AG10803 (cell line): ENCODE measurements at regions not wholly inside any gene's neighbourhood (a gene's known extent, or its start where the extent isn't known, plus 50 kb on each side); places are given as distances from the start of the nearest gene placed in this dataset.

Experiments
- DNase-seq: peaks from one replicate; pipeline ENCODE4 v3.0.0; 2010; ENCODE audit warnings: low read depth
- H3K4me3 ChIP-seq: 2 replicates; pipeline ENCODE4 v1.5.1; 2011; ENCODE audit warnings: mild to moderate bottlenecking, low read length, control low read depth
- TF ChIP-seq, protein P1 (sequence below): conservative IDR thresholded peaks from 2 replicates; pipeline ENCODE4 v1.5.1; 2011; ENCODE audit warnings: mild to moderate bottlenecking, low read length, control low read depth, inconsistent platforms

DNA sequence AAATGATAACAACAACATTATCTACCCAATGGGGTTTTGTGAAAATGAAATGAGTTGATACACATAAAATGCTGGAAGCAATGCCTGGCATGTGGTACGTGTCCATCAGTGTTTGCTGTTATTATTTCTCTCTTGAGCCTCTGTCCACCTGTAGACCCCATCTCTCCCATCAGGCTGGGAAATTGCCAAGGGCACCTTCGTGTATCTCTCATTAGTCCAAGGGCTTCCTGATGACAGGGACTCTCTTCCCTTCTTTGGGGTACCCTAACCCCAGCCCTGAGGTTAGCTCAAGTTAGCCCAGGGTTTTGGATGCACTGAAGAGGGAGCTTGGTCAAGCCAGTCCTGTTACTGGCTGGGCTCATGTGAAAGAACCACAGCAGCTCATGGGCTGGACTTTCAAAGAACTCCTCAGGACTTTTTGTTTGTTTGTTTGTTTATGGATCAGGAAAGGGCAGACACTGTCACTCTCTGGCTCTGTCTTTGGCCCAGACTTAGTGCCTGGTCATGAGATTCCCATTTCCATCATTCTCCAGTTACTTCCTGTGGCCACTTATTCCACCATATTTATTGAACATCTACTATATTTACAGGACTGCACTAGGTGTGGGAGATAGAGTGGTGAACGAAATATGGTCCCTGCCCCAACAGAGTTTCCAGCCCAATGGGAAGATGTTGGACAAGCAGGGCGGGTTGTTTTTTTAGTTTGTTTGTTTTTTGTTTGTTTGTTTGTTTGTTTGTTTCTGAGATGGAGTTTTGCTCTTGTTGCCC lies 57.4 kb downstream of the NAV1 start:
- H3K4me3 ChIP-seq = no peak overlapping the region
- DNase-seq = no peak
- TF ChIP-seq, protein P1, sequence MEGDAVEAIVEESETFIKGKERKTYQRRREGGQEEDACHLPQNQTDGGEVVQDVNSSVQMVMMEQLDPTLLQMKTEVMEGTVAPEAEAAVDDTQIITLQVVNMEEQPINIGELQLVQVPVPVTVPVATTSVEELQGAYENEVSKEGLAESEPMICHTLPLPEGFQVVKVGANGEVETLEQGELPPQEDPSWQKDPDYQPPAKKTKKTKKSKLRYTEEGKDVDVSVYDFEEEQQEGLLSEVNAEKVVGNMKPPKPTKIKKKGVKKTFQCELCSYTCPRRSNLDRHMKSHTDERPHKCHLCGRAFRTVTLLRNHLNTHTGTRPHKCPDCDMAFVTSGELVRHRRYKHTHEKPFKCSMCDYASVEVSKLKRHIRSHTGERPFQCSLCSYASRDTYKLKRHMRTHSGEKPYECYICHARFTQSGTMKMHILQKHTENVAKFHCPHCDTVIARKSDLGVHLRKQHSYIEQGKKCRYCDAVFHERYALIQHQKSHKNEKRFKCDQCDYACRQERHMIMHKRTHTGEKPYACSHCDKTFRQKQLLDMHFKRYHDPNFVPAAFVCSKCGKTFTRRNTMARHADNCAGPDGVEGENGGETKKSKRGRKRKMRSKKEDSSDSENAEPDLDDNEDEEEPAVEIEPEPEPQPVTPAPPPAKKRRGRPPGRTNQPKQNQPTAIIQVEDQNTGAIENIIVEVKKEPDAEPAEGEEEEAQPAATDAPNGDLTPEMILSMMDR = no peak

DNA sequence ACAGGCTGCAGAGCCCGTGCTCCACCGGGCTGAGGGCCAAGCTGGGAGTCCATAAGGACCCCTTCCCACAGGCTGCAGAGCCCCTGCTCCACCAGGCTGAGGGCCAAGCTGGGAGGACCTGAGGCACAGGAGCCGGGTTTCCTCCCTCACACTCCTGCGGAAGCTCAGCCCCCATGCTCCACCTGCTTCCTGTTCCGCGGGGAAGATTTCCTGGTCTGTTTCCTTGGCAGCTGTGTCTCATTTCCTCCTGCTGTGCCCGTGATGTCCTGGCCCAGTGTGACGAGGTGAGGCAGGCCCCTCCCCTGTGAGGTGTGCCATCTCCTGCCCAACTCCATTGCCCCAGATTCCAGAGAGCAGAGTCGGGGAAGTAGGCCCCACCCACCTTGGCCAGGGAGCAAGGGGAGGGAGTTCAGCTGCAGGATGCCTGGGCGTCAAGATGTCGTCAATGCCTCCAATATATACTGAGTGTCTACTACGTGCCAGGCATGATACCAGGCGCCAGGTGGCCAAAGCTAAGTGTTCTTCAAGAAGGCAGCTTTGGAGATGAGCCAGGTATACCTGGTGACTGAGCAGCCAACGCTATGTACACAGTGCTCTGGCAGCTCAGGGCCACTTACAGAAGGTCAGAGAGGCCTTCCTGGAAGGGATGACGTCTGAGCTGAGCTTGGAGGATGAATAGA lies 58.8 kb downstream of the NAV1 start:
- H3K4me3 ChIP-seq = no peak overlapping the region
- TF ChIP-seq, protein P1 = no peak
- DNase-seq = no peak

DNA sequence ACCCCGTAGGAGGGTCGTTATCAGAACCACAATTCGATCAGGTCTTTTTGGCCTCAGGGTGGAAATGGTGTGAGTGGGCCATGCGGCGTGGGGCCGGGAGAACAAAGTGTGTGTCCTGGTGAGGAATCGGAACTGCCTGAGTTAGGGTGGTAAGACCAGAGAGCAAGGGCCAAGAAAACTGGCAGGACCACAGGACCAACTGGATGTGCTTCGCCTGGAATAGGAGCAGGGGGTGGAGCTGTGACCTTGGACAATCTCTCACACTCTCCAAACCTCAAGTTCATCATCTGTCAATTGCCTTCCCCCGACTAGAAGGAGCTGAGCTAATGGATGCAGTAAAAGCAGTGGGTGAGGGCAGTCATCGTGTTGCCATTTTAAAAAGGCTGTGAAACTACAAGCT lies 59.5 kb downstream of the NAV1 start:
- DNase-seq = no peak
- no peak overlapping the region for H3K4me3 ChIP-seq
- TF ChIP-seq, protein P1 = no peak

DNA sequence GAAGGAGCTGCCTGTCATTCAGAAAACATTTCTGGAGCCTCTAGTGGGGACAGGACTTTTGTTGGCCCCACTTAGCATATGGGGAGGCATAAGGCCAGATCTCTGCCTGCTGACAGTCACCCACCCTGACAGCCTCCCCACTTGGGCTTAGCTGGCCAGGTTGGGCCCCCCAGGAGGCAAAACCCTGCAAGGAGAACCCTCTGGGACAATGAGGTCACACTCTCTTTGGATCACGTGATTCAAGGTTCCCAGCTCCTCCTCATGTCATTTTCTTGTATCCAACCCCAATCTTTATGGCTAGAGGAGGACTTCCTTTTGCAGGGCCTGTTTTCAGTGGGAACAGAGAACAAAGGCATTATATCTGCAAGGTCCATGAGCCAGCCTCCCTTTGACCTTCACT lies 60.0 kb downstream of the NAV1 start:
- TF ChIP-seq, protein P1 = no peak
- no peak for DNase-seq

DNA sequence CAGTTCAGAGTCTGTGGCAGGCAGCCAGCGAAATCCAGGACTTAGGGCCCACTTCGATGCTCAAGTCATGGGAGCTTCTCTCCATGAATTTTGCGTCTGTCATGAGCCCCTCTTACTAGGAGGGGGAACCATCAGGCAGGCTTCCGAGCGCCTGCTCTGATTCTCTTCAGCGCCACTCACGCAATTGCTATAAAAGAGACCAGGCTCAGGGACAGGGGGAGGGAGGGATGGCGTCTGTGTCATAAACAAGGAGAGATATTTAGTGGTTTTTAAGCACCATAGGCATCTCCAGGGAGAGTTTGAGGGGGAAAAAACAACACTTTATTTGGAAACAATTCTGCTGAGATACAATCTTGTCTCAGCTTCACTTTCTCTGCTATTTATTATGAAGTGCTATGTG lies 60.6 kb downstream of the NAV1 start:
- no peak overlapping the region for H3K4me3 ChIP-seq
- TF ChIP-seq, protein P1 = no peak
- peak; percentile 67 for DNase-seq

More for the DNA sequence above, 60.0 kb downstream of the NAV1 start:
- H3K4me3 ChIP-seq = no peak overlapping the region

DNA sequence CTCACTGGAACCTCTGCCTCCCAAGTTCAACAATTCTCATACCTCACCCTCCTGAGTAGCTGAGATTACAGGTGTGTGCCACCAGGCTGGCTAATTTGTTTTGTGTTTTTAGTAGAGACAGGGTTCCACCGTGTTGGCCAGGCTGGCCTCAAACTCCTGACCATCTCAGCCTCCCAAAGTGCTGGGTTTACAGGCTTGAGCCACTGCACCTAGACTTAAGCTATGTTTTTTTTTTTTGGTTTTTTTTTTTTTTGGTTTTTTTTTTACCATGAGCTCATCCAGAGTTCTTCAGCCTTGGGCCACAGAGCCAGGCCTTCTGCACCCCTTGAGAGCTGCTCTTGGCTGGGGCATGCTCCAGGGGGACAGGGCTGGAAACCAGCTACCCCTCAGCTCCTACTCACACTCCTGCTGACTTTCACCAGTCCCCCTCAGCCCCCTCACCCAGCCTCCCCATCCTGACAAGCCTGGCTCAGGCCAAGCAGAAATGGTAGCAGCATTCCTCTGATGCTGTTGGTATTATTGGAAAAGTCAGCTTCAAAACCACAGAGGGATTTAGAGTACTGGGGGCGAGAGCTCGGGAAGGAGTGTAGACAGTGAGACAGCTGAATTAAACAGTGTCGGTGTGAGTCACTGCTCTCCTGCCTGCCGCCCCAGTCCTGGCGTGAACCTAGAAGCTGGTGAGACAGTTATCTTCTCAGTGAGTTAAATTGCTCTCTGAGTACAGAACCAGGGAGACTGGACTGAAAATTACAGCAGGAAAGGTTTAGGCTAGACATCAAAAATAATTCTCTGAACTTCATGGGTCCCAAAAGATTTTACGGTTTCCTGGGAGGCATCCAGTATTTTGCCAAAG lies 63.7 kb downstream of the NAV1 start:
- DNase-seq = peak; percentile 94
- no peak overlapping the region for H3K4me3 ChIP-seq
- TF ChIP-seq, protein P1 = no peak
